HepG2 (cell line): ENCODE measurements at regions not wholly inside any gene's neighbourhood (a gene's known extent, or its start where the extent isn't known, plus 50 kb on each side); places are given as distances from the start of the nearest gene placed in this dataset.

Experiments
- ATAC-seq: fragments of 200-7000 bp; cut with Tn5 transposase; 3 replicates; pipeline ENCODE4 v1.9.1; 2020; ENCODE audit warnings: mild to moderate bottlenecking, moderate library complexity
- BruUV-seq: library from RNA; stranded (reverse); fragments of 400-500 nt; replicated peaks from 2 replicates; lab custom pipeline; 2021; lab: Mats Ljungman, UMichigan
- CTCF ChIA-PET: fragments of 300-600 bp; formaldehyde crosslinking; extraction: SDS; loops from one replicate; lab custom pipeline; 2021; ENCODE audit warnings: low total read pairs, inconsistent platforms, low intra/inter-chr PET ratio; lab: Yijun Ruan, JAX
- POLR2A ChIA-PET: fragments of 350-600 bp; sonication (Branson Sonifier 250); formaldehyde crosslinking; loops from one replicate; lab custom pipeline; 2020; ENCODE audit warnings: antibody characterized with exemption, inconsistent platforms; lab: Yijun Ruan, JAX
- DNase-seq: peaks from one replicate; pipeline ENCODE4 v3.0.0-alpha.2; 2015; ENCODE audit warnings: low spot score
- FAIRE-seq: peaks from 3 replicates; lab custom pipeline; 2011; peaks lifted over from hg19 to GRCh38; lab: Jason Lieb, UNC
- H2AFZ ChIP-seq: one replicate; pipeline ENCODE4 v1.6.1; 2011; ENCODE audit warnings: low read length, inconsistent platforms
- H3K27ac ChIP-seq: fragments of 300-600 bp; 3 replicates; pipeline ENCODE4 v1.8.0; 2011; ENCODE audit warnings: mixed run types, mild to moderate bottlenecking, mixed read lengths, low read length, inconsistent platforms; ENCODE audit not compliant: insufficient read depth; ENCODE audit errors: extremely low read length
- H3K27me3 ChIP-seq, 2 experiments: fragments of 200-600 bp in 1 of 2; 2 replicates in 1 of 2; 3 replicates in 1 of 2; pipeline versions ENCODE4 v1.6.0 to v1.8.0; 2011; ENCODE audit warnings: low read length in 2 of 2, mild to moderate bottlenecking in 2 of 2, moderate library complexity in 2 of 2, inconsistent platforms in 1 of 2; ENCODE audit not compliant: insufficient read depth in 2 of 2, control insufficient read depth in 1 of 2
- H3K36me3 ChIP-seq, 2 experiments: fragments of 200-600 bp in 1 of 2; replicated peaks in 1 of 2; 2 replicates in 1 of 2; 3 replicates in 1 of 2; pipeline versions ENCODE4 v1.5.1 to v1.8.0; 2011; ENCODE audit warnings: low read length in 2 of 2, inconsistent platforms in 1 of 2; ENCODE audit not compliant: insufficient read depth in 2 of 2, control insufficient read depth in 1 of 2
- H3K4me1 ChIP-seq: 2 replicates; pipeline ENCODE4 v1.5.1; 2012; ENCODE audit warnings: low read length, inconsistent platforms; ENCODE audit not compliant: insufficient read depth
- H3K4me2 ChIP-seq: 2 replicates; pipeline ENCODE4 v1.6.0; 2011; ENCODE audit warnings: low read depth, low read length, inconsistent platforms
- H3K4me3 ChIP-seq, 3 experiments: fragments of 200-600 bp in 1 of 3; sonication (generic), shearing (Covaris generic) in 1 of 3; replicated peaks in 1 of 3; 2 replicates each; pipeline ENCODE4 v1.5.1; 2011 to 2016; ENCODE audit warnings: low read length in 3 of 3, inconsistent platforms in 2 of 3, low read depth in 2 of 3, mild to moderate bottlenecking in 2 of 3, control low read depth in 1 of 3, mixed read lengths in 1 of 3; ENCODE audit not compliant: insufficient read depth in 1 of 3
- H3K79me2 ChIP-seq: one replicate; pipeline ENCODE4 v1.6.1; 2011; ENCODE audit warnings: low read length, inconsistent platforms; ENCODE audit not compliant: insufficient read depth
- H3K9ac ChIP-seq: 2 replicates; pipeline ENCODE4 v1.6.0; 2011; ENCODE audit warnings: mild to moderate bottlenecking, low read depth, low read length, inconsistent platforms; ENCODE audit not compliant: insufficient read depth
- H3K9me3 ChIP-seq: 2 replicates; pipeline ENCODE4 v1.5.1; 2012; ENCODE audit warnings: mild to moderate bottlenecking, low read length
- H4K20me1 ChIP-seq: 2 replicates; pipeline ENCODE4 v1.6.0; 2011; ENCODE audit warnings: inconsistent platforms, mild to moderate bottlenecking, low read length, moderate library complexity; ENCODE audit not compliant: insufficient read depth
- FOXK1 ChIP-seq: sonication (generic); formaldehyde crosslinking; IDR thresholded peaks from 2 replicates; pipeline ENCODE4 v1.4.0; 2020; ENCODE audit warnings: low read depth, missing genetic modification reagents, borderline replicate concordance
- GTF2F1 ChIP-seq: fragments of 150-350 bp; IDR thresholded peaks from 2 replicates; pipeline ENCODE4 v1.6.1; 2014; ENCODE audit warnings: low read length
- MED1 ChIP-seq: sonication (generic); formaldehyde crosslinking; IDR thresholded peaks from 2 replicates; pipeline ENCODE4 v1.4.0; 2020; ENCODE audit warnings: missing genetic modification reagents
- RFXANK ChIP-seq: IDR thresholded peaks from 2 replicates; pipeline ENCODE4 v1.6.1; 2016
- SALL2 ChIP-seq: sonication (generic); formaldehyde crosslinking; IDR thresholded peaks from 2 replicates; pipeline ENCODE4 v1.8.1; 2023; ENCODE audit warnings: mild to moderate bottlenecking, missing genetic modification reagents, inconsistent platforms
- SKI ChIP-seq: fragments of 450-650 bp; IDR thresholded peaks from one replicate; pipeline ENCODE4 v1.6.1; 2018; ENCODE audit warnings: mild to moderate bottlenecking; ENCODE audit not compliant: partially characterized antibody
- ZBTB42 ChIP-seq: sonication (generic); formaldehyde crosslinking; IDR thresholded peaks from 2 replicates; pipeline ENCODE4 v1.5.0; 2020; ENCODE audit warnings: mild to moderate bottlenecking, missing genetic modification reagents
- ZNF296 ChIP-seq: sonication (generic); formaldehyde crosslinking; conservative IDR thresholded peaks from 2 replicates; pipeline ENCODE4 v1.5.0; 2020; ENCODE audit warnings: mild to moderate bottlenecking, missing genetic modification reagents
- ZNF468 ChIP-seq: sonication (generic); formaldehyde crosslinking; IDR thresholded peaks from 2 replicates; pipeline ENCODE4 v1.8.0; 2022; ENCODE audit warnings: mild to moderate bottlenecking, moderate library complexity, missing genetic modification reagents
- ZNF510 ChIP-seq: sonication (generic); formaldehyde crosslinking; IDR thresholded peaks from 2 replicates; pipeline ENCODE4 v1.4.0; 2020; ENCODE audit warnings: low read depth, mild to moderate bottlenecking, missing genetic modification reagents
- ZSCAN30 ChIP-seq: sonication (generic); formaldehyde crosslinking; IDR thresholded peaks from 2 replicates; pipeline ENCODE4 v1.5.0; 2020; ENCODE audit warnings: mild to moderate bottlenecking, missing genetic modification reagents
- WGBS: methylation state at CpG from one replicate; pipeline ENCODE4 v1.1.6; 2017; ENCODE audit warnings: low lambda C conversion rate; 5-methylcytosine and 5-hydroxymethylcytosine counted together
- in situ Hi-C: cut with HindIII; loops from 2 replicates; pipeline ENCODE4 v1.10.0; 2017; ENCODE audit warnings: low pct_unique_long_range_greater_than_20kb; ENCODE audit not compliant: extremely low pct_ligation_motif_present
- intact Hi-C: fragments of 100-400 bp; cut with micrococcal nuclease; formaldehyde crosslinking; loops from one replicate; pipeline ENCODE4 v1.10.0; 2022; ENCODE audit not compliant: unreplicated experiment
- TF ChIP-seq, protein P1 (sequence below): sonication (generic); formaldehyde crosslinking; IDR thresholded peaks from 2 replicates; pipeline ENCODE4 v1.5.1; 2020; ENCODE audit warnings: missing genetic modification reagents, mild to moderate bottlenecking, borderline replicate concordance
- TF ChIP-seq, protein P2 (sequence below): sonication (generic); formaldehyde crosslinking; IDR thresholded peaks from 2 replicates; pipeline ENCODE4 v1.5.1; 2020; ENCODE audit warnings: missing genetic modification reagents, mild to moderate bottlenecking, borderline replicate concordance
- TF ChIP-seq, protein P3 (sequence below): sonication (generic); formaldehyde crosslinking; IDR thresholded peaks from 2 replicates; pipeline ENCODE4 v1.4.0; 2020; ENCODE audit warnings: missing genetic modification reagents

DNA sequence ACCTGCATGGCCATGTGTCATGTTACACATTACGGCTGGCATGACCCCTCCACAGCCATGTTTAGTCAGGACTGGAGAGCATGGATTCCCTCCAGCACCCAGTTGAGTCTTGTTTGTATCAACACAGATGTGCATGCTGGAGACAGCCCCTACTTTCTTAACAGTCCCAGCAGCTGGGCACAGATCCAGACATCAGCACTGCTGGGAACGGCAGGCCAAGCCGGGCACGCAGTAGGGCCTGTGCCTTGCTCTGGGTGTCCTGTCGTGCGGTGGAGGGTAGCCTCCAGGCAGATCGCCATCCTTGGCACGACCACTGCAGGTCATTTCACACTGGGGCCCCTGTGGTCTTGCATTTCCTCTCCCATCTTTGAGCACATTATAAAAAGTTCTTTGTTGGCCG lies 381.4 kb downstream of the SMOC2 start:
- DNase-seq = no peak
- no TSS peak for BruUV-seq
- in situ Hi-C loops = no loop called here
- Histone ChIP-seq H2AFZ (no peak overlapping the region), H4K20me1 (no peaks in the 10 kb centered on the region), H3K27ac (no peak overlapping the region), H3K79me2 (no peaks in the 10 kb centered on the region), H3K4me2 (no peak overlapping the region), H3K4me1 (no peaks in the 10 kb centered on the region), H3K4me3 (no peak overlapping the region), H3K27me3 (peaks cover 6 to 31% of the 10 kb centered on the region in 2 experiments; a peak in 4 of 5 replicates), H3K36me3 (no peaks in the 10 kb centered on the region), H3K9me3 (no peaks in the 10 kb centered on the region), H3K9ac (no peak overlapping the region)
- WGBS = 20% methylated on average over 5 of the region's 9 CpGs
- intact Hi-C loops = no loop called here
- TF ChIP-seq SALL2 (CRISPR knock-in tag) = no peak
- TF ChIP-seq ZNF510 = no peak
- no peak for TF ChIP-seq GTF2F1
- TF ChIP-seq RFXANK (CRISPR knock-in tag) = no peak
- TF ChIP-seq ZNF296 (CRISPR knock-in tag) = no peak
- TF ChIP-seq, protein P1, sequence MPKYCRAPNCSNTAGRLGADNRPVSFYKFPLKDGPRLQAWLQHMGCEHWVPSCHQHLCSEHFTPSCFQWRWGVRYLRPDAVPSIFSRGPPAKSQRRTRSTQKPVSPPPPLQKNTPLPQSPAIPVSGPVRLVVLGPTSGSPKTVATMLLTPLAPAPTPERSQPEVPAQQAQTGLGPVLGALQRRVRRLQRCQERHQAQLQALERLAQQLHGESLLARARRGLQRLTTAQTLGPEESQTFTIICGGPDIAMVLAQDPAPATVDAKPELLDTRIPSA (CRISPR knock-in tag) = no peak
- TF ChIP-seq ZBTB42 (CRISPR knock-in tag) = no peak
- no peak for TF ChIP-seq ZSCAN30 (CRISPR knock-in tag)
- CTCF ChIA-PET = no interaction called here
- no peak for FAIRE-seq
- no peak for ATAC-seq
- POLR2A ChIA-PET = no interaction called here

DNA sequence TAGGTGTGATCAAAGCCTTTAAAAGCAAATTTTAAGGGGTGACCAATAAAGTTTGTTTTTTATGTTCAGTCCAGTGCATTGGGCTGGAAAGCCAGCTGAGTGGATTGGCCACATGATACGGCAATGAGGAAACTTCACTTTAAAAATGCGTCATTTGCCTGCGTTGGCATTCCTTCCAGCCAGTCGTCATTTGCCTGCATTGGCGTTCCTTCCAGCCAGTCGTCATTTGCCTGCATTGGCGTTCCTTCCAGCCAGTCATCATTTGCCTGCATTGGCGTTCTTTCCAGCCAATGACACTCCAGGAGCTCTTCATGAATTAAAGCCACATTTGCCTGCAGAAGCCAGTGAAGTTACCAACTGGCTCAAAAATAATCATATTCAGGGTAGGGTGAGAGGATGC lies 378.6 kb downstream of the SMOC2 start:
- H3K4me1 ChIP-seq = no peaks in the 10 kb centered on the region
- in situ Hi-C loops = no loop called here
- POLR2A ChIA-PET = no interaction called here
- no peak overlapping the region for H2AFZ ChIP-seq
- no TSS peak for BruUV-seq
- ATAC-seq (no peak), FAIRE-seq (no peak), DNase-seq (no peak)
- no peak overlapping the region for H3K27ac ChIP-seq
- no peak overlapping the region for H3K4me3 ChIP-seq
- CTCF ChIA-PET = no interaction called here
- peaks cover 3 to 31% of the 10 kb centered on the region in 2 experiments; a peak in 4 of 5 replicates for H3K27me3 ChIP-seq
- H4K20me1 ChIP-seq = no peaks in the 10 kb centered on the region
- H3K36me3 ChIP-seq = no peaks in the 10 kb centered on the region
- no peaks in the 10 kb centered on the region for H3K9me3 ChIP-seq
- WGBS = 27% methylated on average over 8 of the region's 8 CpGs
- intact Hi-C loops = no loop called here
- H3K9ac ChIP-seq = no peak overlapping the region
- no peaks in the 10 kb centered on the region for H3K79me2 ChIP-seq
- no peak overlapping the region for H3K4me2 ChIP-seq
- TF ChIP-seq, protein P2, sequence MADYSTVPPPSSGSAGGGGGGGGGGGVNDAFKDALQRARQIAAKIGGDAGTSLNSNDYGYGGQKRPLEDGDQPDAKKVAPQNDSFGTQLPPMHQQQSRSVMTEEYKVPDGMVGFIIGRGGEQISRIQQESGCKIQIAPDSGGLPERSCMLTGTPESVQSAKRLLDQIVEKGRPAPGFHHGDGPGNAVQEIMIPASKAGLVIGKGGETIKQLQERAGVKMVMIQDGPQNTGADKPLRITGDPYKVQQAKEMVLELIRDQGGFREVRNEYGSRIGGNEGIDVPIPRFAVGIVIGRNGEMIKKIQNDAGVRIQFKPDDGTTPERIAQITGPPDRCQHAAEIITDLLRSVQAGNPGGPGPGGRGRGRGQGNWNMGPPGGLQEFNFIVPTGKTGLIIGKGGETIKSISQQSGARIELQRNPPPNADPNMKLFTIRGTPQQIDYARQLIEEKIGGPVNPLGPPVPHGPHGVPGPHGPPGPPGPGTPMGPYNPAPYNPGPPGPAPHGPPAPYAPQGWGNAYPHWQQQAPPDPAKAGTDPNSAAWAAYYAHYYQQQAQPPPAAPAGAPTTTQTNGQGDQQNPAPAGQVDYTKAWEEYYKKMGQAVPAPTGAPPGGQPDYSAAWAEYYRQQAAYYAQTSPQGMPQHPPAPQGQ (CRISPR knock-in tag) = no peak
- no peak for TF ChIP-seq ZNF468
- no peak for TF ChIP-seq FOXK1
- no peak for TF ChIP-seq MED1 (CRISPR knock-in tag)
- TF ChIP-seq, protein P3, sequence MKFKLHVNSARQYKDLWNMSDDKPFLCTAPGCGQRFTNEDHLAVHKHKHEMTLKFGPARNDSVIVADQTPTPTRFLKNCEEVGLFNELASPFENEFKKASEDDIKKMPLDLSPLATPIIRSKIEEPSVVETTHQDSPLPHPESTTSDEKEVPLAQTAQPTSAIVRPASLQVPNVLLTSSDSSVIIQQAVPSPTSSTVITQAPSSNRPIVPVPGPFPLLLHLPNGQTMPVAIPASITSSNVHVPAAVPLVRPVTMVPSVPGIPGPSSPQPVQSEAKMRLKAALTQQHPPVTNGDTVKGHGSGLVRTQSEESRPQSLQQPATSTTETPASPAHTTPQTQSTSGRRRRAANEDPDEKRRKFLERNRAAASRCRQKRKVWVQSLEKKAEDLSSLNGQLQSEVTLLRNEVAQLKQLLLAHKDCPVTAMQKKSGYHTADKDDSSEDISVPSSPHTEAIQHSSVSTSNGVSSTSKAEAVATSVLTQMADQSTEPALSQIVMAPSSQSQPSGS (CRISPR knock-in tag) = no peak
- TF ChIP-seq SKI = no peak
